Transverse colon (tissue), 4 donors: ENCODE measurements at regions not wholly inside any gene's neighbourhood (a gene's known extent, or its start where the extent isn't known, plus 50 kb on each side); places are given as distances from the start of the nearest gene placed in this dataset.

Source experiments
- EP300 ChIP-seq: sonication (generic); formaldehyde crosslinking; IDR thresholded peaks from one replicate; pipeline ENCODE4 v1.6.1; 2017; ENCODE audit warnings: antibody characterized with exemption, low read depth
- POLR2A ChIP-seq: fragments of 450-650 bp; IDR thresholded peaks from one replicate; pipeline ENCODE4 v1.6.1; 2016; ENCODE audit warnings: antibody characterized with exemption, mild to moderate bottlenecking, moderate library complexity
- POLR2AphosphoS5 ChIP-seq, 3 donors: sonication (generic); formaldehyde crosslinking; IDR thresholded peaks; one replicate each; pipeline ENCODE4 v1.6.1; 2016; ENCODE audit warnings: antibody characterized with exemption in 3 of 3
- TF ChIP-seq, protein P1 (sequence below), 5 experiments: fragments of 200-600 bp in 3 of 5; fragments of 450-650 bp in 2 of 5; sonication (generic) in 3 of 5; IDR thresholded peaks; 1 replicate in 2 of 5; 2 replicates in 3 of 5; pipeline ENCODE4 v1.5.1; 2016 to 2017; ENCODE audit warnings: antibody characterized with exemption in 5 of 5, inconsistent platforms in 3 of 5, mild to moderate bottlenecking in 2 of 5, moderate library complexity in 1 of 5

GRCh38 chr7:135822376-135822775, 73.8 kb upstream of the FAM180A start:
- TF ChIP-seq POLR2A (no peak), POLR2AphosphoS5 (IDR thresholded peaks at IDR 0.05) (no peak), EP300 (no peak)
- TF ChIP-seq, protein P1, sequence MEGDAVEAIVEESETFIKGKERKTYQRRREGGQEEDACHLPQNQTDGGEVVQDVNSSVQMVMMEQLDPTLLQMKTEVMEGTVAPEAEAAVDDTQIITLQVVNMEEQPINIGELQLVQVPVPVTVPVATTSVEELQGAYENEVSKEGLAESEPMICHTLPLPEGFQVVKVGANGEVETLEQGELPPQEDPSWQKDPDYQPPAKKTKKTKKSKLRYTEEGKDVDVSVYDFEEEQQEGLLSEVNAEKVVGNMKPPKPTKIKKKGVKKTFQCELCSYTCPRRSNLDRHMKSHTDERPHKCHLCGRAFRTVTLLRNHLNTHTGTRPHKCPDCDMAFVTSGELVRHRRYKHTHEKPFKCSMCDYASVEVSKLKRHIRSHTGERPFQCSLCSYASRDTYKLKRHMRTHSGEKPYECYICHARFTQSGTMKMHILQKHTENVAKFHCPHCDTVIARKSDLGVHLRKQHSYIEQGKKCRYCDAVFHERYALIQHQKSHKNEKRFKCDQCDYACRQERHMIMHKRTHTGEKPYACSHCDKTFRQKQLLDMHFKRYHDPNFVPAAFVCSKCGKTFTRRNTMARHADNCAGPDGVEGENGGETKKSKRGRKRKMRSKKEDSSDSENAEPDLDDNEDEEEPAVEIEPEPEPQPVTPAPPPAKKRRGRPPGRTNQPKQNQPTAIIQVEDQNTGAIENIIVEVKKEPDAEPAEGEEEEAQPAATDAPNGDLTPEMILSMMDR (IDR thresholded peaks at IDR 0.05): no peak
